A172 (cell line): ENCODE measurements at regions not wholly inside any gene's neighbourhood (a gene's known extent, or its start where the extent isn't known, plus 50 kb on each side); places are given as distances from the start of the nearest gene placed in this dataset.

Source experiments
- DNase-seq: peaks from one replicate; pipeline ENCODE4 v3.0.0-alpha.2; 2015; ENCODE audit warnings: low spot score

- no peak for DNase-seq
These were observed 49.7 kb upstream of the SLC2A1 start for GRCh38 chr1:43008115-43009060.
